RWPE2 (cell line): ENCODE measurements at regions not wholly inside any gene's neighbourhood (a gene's known extent, or its start where the extent isn't known, plus 50 kb on each side); places are given as distances from the start of the nearest gene placed in this dataset.

Experiments
- ATAC-seq: fragments of 200-7000 bp; cut with Tn5 transposase; 3 replicates; pipeline ENCODE4 v1.9.1; 2021; ENCODE audit warnings: low read depth
- DNase-seq: peaks from one replicate; pipeline ENCODE4 v3.0.0-alpha.2; 2020; ENCODE audit warnings: low spot score
- H3K27ac ChIP-seq: fragments of 450-650 bp; 2 replicates; pipeline ENCODE4 v1.5.1; 2017; ENCODE audit warnings: mild to moderate bottlenecking; ENCODE audit not compliant: poor library complexity, severe bottlenecking
- H3K27me3 ChIP-seq: fragments of 250-450 bp; sonication (Bioruptor Pico); 2 replicates; pipeline ENCODE4 v1.5.1; 2021; ENCODE audit warnings: mild to moderate bottlenecking, moderate library complexity; ENCODE audit not compliant: insufficient read depth, poor library complexity, severe bottlenecking
- H3K36me3 ChIP-seq: fragments of 250-450 bp; sonication (Bioruptor Pico); 2 replicates; pipeline ENCODE4 v1.5.1; 2020; ENCODE audit warnings: low read depth, mild to moderate bottlenecking, moderate library complexity
- H3K4me1 ChIP-seq: fragments of 250-450 bp; sonication (Bioruptor Pico); 2 replicates; pipeline ENCODE4 v1.5.1; 2021; ENCODE audit warnings: mild to moderate bottlenecking, moderate library complexity; ENCODE audit not compliant: insufficient read depth, poor library complexity, severe bottlenecking
- H3K4me3 ChIP-seq: fragments of 250-450 bp; sonication (Bioruptor Pico); 2 replicates; pipeline ENCODE4 v1.5.1; 2021; ENCODE audit warnings: mild to moderate bottlenecking, moderate library complexity; ENCODE audit not compliant: severe bottlenecking
- H3K9me3 ChIP-seq: fragments of 250-450 bp; sonication (Bioruptor Pico); 2 replicates; pipeline ENCODE4 v1.5.1; 2021; ENCODE audit warnings: mild to moderate bottlenecking, moderate library complexity; ENCODE audit not compliant: severe bottlenecking
- TF ChIP-seq, protein P1 (sequence below): fragments of 450-650 bp; IDR thresholded peaks from one replicate; pipeline ENCODE4 v1.5.1; 2017; ENCODE audit warnings: mild to moderate bottlenecking, moderate library complexity; ENCODE audit not compliant: poor library complexity, severe bottlenecking

DNA sequence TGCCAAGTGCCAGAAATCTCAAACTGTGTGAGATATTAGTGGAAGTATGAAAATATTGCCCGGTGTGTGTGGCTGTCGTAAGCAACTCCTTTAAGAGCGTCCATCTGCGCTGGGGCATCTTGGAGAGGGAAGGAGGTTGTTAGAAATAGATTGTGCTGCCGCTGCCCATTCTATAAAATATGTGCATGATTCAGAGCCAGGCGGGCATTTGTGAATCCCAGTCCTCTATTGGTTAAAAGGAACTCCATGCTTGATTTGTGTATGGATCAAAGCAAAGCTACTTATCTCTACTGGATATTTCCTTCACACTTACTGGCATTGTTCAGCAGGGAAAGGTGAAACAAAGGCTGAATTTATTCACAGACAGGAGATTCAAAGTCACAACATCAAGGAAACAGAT, 89.6 kb upstream of the SNRK start:
- no peak for DNase-seq
- Histone ChIP-seq H3K27ac (no peak overlapping the region), H3K9me3 (no peaks in the 10 kb centered on the region), H3K36me3 (no peaks in the 10 kb centered on the region), H3K4me1 (no peaks in the 10 kb centered on the region), H3K27me3 (no peaks in the 10 kb centered on the region), H3K4me3 (no peak overlapping the region)
- TF ChIP-seq, protein P1, sequence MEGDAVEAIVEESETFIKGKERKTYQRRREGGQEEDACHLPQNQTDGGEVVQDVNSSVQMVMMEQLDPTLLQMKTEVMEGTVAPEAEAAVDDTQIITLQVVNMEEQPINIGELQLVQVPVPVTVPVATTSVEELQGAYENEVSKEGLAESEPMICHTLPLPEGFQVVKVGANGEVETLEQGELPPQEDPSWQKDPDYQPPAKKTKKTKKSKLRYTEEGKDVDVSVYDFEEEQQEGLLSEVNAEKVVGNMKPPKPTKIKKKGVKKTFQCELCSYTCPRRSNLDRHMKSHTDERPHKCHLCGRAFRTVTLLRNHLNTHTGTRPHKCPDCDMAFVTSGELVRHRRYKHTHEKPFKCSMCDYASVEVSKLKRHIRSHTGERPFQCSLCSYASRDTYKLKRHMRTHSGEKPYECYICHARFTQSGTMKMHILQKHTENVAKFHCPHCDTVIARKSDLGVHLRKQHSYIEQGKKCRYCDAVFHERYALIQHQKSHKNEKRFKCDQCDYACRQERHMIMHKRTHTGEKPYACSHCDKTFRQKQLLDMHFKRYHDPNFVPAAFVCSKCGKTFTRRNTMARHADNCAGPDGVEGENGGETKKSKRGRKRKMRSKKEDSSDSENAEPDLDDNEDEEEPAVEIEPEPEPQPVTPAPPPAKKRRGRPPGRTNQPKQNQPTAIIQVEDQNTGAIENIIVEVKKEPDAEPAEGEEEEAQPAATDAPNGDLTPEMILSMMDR, result no peak
- ATAC-seq, result no peak

DNA sequence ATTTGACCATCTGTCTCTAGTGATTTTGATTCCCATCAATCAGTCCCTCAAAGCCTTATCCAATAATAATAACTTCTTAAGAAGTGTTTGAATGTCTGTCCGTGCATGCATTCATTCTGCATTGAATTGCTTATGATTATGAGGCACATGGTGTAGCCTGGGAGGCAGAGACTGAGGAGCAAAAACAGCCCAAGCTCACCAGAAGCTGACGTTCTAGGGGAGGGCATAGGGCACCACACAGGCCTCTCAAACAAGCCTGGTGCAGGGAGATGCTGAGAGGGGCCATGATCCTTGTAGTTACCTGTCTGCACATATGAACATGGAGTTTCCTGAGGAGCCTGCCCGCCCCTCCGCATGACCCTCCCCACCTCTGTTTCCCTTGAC, 89.2 kb upstream of the POMGNT2 start:
- Histone ChIP-seq H3K4me3 (no peak overlapping the region), H3K27ac (no peak overlapping the region), H3K9me3 (no peaks in the 10 kb centered on the region), H3K4me1 (peaks cover 11% of the 10 kb centered on the region), H3K36me3 (no peaks in the 10 kb centered on the region), H3K27me3 (no peaks in the 10 kb centered on the region)
- ATAC-seq, result no peak
- TF ChIP-seq, protein P1, result no peak
- no peak for DNase-seq

DNA sequence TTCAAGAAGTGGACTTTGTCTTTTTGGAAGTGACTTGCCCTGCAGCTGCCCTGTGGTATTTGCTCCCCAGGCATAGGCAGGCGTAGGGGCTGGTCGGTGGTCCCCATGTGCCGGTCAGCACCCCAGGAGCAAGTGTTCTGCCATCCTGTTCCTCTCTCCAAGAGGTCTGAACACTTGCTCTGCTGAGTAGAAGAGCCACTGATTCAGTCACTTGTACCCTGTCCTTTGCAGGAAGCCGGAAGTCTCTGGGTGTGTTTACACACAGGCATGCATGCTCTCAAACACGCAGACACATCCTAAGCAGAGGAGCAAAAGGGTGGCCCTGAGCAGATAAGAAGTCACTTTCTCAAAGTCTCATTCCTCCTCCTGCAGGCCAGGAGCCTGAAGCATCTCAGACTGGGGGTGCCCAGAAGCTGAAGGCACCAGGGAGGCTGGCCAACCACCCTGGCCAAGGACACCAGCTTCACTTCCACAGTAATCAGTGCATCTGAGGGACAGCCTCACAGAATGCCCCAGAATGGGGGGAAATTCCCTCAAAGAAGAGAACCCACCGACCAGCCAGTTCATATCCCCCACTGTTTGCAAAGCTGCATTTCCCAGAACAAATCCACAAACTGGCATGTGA, 88.7 kb upstream of the POMGNT2 start:
- Histone ChIP-seq H3K36me3 (no peaks in the 10 kb centered on the region), H3K9me3 (no peaks in the 10 kb centered on the region), H3K4me3 (no peak overlapping the region), H3K4me1 (peaks cover 16% of the 10 kb centered on the region), H3K27me3 (no peaks in the 10 kb centered on the region), H3K27ac (no peak overlapping the region)
- TF ChIP-seq, protein P1, result no peak
- no peak for DNase-seq
- ATAC-seq, result no peak

DNA sequence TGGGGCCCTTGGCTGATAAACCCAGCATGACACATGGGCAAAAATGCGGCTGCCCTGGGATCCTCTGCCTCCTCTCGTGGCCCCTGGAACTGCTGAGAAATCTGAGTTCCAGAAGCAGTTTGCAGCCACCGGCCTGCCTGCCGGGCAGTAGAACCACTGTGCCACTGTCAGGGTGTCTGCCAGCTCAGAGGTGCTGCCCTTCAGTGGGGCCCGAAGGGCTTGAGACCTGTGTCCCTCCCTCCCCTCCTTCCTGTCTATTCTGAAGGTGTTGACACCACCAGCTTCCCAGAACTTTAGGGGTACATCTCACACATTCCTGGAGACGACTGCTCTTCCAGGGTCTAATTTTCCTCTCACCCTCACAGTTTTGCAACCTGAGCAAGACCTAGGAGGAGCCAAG, 88.2 kb upstream of the POMGNT2 start:
- Histone ChIP-seq H3K4me1 (peaks cover 16% of the 10 kb centered on the region), H3K36me3 (no peaks in the 10 kb centered on the region), H3K4me3 (no peak overlapping the region), H3K9me3 (no peaks in the 10 kb centered on the region), H3K27ac (no peak overlapping the region), H3K27me3 (no peaks in the 10 kb centered on the region)
- ATAC-seq (no peak), DNase-seq (no peak)
- TF ChIP-seq, protein P1, result no peak

DNA sequence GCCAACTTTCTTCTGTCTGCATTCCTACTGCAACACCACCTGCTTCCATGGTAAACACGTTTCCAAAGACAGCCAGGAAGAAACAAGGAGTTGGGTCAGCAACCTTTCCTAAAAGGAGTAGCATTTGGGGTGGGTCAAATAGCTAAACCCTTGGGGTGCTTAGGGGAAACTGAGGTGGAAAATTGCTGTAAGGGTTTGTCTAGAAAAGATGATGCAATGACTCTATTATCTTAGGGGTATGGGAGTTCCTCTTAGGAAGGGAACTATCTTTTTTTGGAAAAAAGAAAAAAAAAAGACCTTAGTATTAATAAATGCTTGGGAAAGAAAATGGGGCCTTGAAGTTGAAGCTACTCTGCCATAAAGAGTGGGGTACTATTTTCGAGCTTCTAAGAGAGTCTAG, 86.1 kb upstream of the POMGNT2 start:
- no peaks in the 10 kb centered on the region for H3K36me3 ChIP-seq
- no peak overlapping the region for H3K4me3 ChIP-seq
- no peaks in the 10 kb centered on the region for H3K27me3 ChIP-seq
- no peak for ATAC-seq
- H3K4me1 ChIP-seq, result peaks cover 18% of the 10 kb centered on the region
- no peak for DNase-seq
- no peaks in the 10 kb centered on the region for H3K9me3 ChIP-seq
- peak overlapping the region; percentile 87 for H3K27ac ChIP-seq
- TF ChIP-seq, protein P1, result no peak
